BE2C (cell line): ENCODE measurements at regions not wholly inside any gene's neighbourhood (a gene's known extent, or its start where the extent isn't known, plus 50 kb on each side); places are given as distances from the start of the nearest gene placed in this dataset.

Source experiments
- DNase-seq: peaks from one replicate; pipeline ENCODE4 v3.0.0-alpha.2; 2020
- H3K27me3 ChIP-seq: fragments of 250-450 bp; sonication (Bioruptor Pico); 2 replicates; pipeline ENCODE4 v1.5.1; 2020; ENCODE audit warnings: mild to moderate bottlenecking
- H3K36me3 ChIP-seq: fragments of 250-450 bp; sonication (Bioruptor Pico); 2 replicates; pipeline ENCODE4 v1.5.1; 2020; ENCODE audit warnings: mild to moderate bottlenecking
- H3K4me1 ChIP-seq: fragments of 250-450 bp; sonication (Bioruptor Pico); 2 replicates; pipeline ENCODE4 v1.5.1; 2020
- H3K4me3 ChIP-seq: 2 replicates; pipeline ENCODE4 v1.5.1; 2011; ENCODE audit warnings: low read depth, low read length
- H3K9me3 ChIP-seq: fragments of 250-450 bp; sonication (Bioruptor Pico); 2 replicates; pipeline ENCODE4 v1.5.1; 2020
- TF ChIP-seq, protein P1 (sequence below): IDR thresholded peaks from 2 replicates; pipeline ENCODE4 v1.5.1; 2012; ENCODE audit warnings: mild to moderate bottlenecking, low read depth, low read length

DNA sequence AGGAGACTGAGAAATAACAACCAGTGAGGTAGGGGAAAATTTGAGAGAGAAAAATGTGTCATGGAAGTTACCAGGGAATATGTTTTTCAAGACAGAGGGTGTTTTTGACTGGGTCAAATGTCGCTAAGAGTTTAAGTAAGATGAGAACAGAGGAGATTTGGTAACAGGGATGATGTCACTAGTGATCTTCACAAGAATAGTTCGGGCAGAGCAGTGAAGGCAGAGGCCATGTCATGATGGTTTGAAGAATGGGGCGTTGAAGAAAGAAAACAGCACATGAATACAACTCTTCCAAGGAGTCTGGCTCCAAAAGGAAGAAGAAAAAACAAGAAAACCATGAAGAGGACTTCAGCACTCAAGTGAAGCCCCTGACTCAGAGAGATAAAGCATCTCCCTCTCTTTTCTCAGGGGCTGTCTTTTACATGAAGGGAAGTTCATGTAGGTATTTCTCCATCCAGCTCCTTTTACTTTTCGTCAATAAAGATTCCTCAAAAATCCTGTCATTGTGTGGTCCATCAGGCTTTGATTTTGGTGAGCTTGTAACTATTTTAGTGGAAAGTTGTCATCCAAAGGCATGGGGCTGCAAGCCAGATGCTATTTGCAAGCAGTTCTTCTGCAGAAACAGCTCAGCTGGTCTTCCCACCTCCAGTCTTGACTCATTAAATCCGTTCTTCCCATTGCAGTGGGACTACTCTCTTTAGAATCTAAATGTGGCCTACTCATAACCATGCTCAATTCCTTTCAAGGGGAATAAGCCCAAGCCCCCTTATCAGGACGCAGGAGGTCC is 397.3 kb downstream of the LMX1A start:
- H3K4me3 ChIP-seq: no peak overlapping the region
- H3K4me1 ChIP-seq: no peaks in the 10 kb centered on the region
- H3K36me3 ChIP-seq: no peaks in the 10 kb centered on the region
- TF ChIP-seq, protein P1, sequence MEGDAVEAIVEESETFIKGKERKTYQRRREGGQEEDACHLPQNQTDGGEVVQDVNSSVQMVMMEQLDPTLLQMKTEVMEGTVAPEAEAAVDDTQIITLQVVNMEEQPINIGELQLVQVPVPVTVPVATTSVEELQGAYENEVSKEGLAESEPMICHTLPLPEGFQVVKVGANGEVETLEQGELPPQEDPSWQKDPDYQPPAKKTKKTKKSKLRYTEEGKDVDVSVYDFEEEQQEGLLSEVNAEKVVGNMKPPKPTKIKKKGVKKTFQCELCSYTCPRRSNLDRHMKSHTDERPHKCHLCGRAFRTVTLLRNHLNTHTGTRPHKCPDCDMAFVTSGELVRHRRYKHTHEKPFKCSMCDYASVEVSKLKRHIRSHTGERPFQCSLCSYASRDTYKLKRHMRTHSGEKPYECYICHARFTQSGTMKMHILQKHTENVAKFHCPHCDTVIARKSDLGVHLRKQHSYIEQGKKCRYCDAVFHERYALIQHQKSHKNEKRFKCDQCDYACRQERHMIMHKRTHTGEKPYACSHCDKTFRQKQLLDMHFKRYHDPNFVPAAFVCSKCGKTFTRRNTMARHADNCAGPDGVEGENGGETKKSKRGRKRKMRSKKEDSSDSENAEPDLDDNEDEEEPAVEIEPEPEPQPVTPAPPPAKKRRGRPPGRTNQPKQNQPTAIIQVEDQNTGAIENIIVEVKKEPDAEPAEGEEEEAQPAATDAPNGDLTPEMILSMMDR: no peak
- H3K27me3 ChIP-seq: no peaks in the 10 kb centered on the region
- no peak for DNase-seq
- no peaks in the 10 kb centered on the region for H3K9me3 ChIP-seq

DNA sequence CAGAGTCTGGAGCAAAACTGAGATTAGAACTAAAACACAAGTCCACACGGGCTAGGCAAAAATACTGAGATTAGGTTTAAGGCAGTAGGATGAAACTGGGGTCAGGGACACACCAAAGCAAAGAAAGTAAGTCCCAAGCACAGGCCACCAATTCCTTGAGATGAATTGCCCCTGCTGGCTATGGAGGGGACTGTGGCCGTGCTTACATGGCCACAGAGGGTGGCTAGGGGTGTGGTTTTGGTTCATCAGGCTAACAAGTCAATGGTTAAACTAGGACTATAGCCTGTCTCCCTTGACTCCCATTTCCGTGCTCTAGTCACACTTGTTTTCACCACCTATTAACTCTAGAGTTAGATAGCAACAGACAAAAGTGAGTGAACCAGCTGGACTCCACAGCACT is 394.8 kb downstream of the PBX1 start:
- DNase-seq: no peak
- Histone ChIP-seq H3K9me3 (no peaks in the 10 kb centered on the region; the same call in 1 of the 2 replicates), H3K27me3 (no peaks in the 10 kb centered on the region), H3K36me3 (no peaks in the 10 kb centered on the region), H3K4me3 (no peak overlapping the region), H3K4me1 (no peaks in the 10 kb centered on the region)
- TF ChIP-seq, protein P1: no peak

DNA sequence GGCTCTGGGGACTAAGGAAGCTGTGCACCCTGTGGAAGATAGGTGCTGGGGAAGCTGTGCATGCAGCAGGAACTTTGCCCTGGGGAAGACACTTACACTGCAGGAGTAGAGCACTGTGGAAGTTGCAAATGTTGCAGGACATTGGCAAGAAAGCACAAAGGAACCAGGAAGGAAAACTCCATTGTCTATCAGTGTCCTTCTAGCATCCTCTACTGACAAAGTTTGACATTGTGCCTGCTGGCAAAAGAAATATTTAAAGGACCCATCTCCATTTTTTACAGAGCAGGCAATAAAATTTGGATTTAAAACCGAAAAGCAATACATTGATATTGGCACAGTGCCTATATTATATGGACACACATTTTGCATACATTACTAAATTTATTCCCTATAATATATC is 394.1 kb downstream of the PBX1 start:
- TF ChIP-seq, protein P1: no peak
- H3K4me3 ChIP-seq: no peak overlapping the region
- DNase-seq: no peak
- no peaks in the 10 kb centered on the region for H3K27me3 ChIP-seq
- H3K36me3 ChIP-seq: no peaks in the 10 kb centered on the region
- H3K9me3 ChIP-seq: no peaks in the 10 kb centered on the region; the same call in 1 of the 2 replicates
- no peaks in the 10 kb centered on the region for H3K4me1 ChIP-seq

DNA sequence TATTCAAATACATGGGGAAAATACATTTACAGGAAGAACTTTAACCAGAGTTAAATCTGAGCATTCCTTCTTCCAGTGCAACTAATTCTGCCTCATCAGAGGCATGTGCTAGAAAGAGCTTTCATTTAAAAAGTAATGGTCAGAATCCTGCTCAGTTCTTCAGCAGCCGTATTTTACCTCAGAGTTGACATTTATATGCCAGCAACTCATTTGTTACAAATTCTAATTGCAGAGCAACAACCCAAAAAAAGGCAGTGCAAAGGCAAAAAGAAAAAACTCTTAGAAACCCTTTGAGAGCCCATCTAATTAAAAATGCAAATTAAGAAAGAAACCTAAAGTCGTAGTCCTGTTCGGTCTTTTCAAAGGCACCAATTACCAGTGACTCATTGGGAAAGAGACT is 392.5 kb downstream of the PBX1 start:
- Histone ChIP-seq H3K9me3 (no peaks in the 10 kb centered on the region; the same call in 1 of the 2 replicates), H3K4me1 (no peaks in the 10 kb centered on the region), H3K27me3 (no peaks in the 10 kb centered on the region), H3K4me3 (no peak overlapping the region), H3K36me3 (no peaks in the 10 kb centered on the region)
- TF ChIP-seq, protein P1: no peak
- DNase-seq: no peak

DNA sequence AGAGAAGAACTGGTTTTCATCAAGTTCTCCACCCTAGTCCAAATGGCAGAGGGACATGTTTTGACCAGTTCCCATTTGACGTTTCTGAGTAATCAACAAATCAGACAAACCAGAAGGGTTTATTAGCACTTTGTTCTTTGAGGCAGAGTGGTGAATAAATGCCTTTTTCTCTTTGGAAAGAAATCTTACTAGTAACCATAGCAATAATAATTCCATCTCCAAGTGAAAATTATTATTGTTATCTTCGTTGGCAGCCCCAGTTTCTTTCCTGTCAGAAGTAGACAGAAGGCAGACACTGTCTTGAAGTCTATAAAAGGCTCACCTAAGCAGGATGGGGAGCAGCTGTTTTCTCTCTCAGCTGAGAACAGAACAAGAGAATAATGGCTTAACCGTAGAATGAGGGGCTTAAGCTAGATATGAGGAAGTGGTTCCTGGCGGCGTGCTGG is 391.6 kb downstream of the PBX1 start:
- no peak for DNase-seq
- TF ChIP-seq, protein P1: no peak
- no peak overlapping the region for H3K4me3 ChIP-seq
- H3K36me3 ChIP-seq: no peaks in the 10 kb centered on the region
- H3K9me3 ChIP-seq: no peaks in the 10 kb centered on the region; the same call in 1 of the 2 replicates
- no peaks in the 10 kb centered on the region for H3K4me1 ChIP-seq
- H3K27me3 ChIP-seq: no peaks in the 10 kb centered on the region

DNA sequence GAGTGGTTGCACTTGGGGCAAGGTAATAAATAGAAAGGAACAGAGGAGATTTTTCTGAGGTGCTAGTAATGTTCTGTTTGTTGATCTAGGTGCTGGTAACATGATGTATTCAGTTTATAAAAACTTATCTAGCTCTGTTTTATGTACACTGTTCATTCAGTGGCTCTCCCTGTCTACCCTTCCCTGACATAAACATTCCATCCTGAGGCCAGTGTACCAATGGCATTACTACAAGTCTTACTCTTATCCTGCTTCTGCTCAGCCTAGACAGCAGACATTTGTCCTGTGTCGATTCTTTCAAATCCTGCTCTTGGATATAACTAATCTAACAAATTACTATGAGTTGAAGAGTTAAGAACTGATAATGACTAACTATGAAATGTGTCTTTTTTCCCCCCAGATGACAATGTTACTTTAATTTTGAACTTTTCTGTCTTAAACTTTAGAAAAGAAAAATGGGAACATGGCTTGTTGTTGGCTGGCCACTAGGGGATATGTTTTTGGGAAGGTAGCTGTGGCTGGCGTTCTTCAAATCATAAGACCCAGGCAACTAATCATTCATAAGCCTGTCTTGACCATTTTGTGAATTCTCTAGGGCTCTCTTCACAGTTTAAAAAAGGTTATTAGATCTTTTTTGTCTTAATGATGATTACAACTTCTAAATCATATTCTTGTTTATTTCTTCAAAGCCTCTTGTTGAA is 390.9 kb downstream of the PBX1 start:
- H3K4me3 ChIP-seq: no peak overlapping the region
- no peaks in the 10 kb centered on the region for H3K27me3 ChIP-seq
- H3K36me3 ChIP-seq: no peaks in the 10 kb centered on the region
- no peaks in the 10 kb centered on the region; the same call in 1 of the 2 replicates for H3K9me3 ChIP-seq
- H3K4me1 ChIP-seq: no peaks in the 10 kb centered on the region
- no peak for DNase-seq
- TF ChIP-seq, protein P1: no peak
